ENCODE measurements at regions not wholly inside any gene's neighbourhood (a gene's known extent, or its start where the extent isn't known, plus 50 kb on each side); places are given as distances from the start of the nearest gene placed in this dataset.

DNA sequence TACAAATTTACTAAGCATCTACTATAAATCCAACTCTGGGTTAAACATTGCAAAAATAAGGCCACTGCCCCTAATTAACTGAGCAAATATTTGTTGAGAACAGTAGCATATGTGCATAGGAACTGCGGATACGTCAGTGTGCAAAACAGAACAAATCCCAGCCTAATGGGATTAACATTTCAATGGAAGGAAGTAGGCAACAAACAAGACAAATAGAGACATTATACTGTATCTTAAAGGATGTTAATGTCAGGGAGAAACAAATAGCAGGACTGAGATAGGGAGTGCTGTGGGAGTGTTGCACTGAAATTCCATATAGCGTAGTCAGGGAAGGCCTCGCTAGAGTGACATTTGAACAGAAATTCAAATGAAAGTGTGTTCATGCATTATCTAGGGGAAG lies 89.7 kb upstream of the KCNAB1 start:
- no peaks in the 10 kb centered on the region for H3K9me3 ChIP-seq
- H3K36me3 ChIP-seq, result no peaks in the 10 kb centered on the region
- H3K4me1 ChIP-seq, result no peaks in the 10 kb centered on the region
- H3K27ac ChIP-seq, result no peak overlapping the region
- H3K4me3 ChIP-seq, result no peak overlapping the region
- DNase-seq (ENCODE audit: extremely low spot score in 2 of 2), result no peak
- TF ChIP-seq POLR2A (IDR thresholded peaks at IDR 0.05) (no peak), POLR2AphosphoS5 (IDR thresholded peaks at IDR 0.05; ENCODE audit: insufficient read depth in 1 of 2, low read depth in 1 of 2) (no peak)
- TF ChIP-seq, protein P1, sequence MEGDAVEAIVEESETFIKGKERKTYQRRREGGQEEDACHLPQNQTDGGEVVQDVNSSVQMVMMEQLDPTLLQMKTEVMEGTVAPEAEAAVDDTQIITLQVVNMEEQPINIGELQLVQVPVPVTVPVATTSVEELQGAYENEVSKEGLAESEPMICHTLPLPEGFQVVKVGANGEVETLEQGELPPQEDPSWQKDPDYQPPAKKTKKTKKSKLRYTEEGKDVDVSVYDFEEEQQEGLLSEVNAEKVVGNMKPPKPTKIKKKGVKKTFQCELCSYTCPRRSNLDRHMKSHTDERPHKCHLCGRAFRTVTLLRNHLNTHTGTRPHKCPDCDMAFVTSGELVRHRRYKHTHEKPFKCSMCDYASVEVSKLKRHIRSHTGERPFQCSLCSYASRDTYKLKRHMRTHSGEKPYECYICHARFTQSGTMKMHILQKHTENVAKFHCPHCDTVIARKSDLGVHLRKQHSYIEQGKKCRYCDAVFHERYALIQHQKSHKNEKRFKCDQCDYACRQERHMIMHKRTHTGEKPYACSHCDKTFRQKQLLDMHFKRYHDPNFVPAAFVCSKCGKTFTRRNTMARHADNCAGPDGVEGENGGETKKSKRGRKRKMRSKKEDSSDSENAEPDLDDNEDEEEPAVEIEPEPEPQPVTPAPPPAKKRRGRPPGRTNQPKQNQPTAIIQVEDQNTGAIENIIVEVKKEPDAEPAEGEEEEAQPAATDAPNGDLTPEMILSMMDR (IDR thresholded peaks at IDR 0.05), result no peak
- intact Hi-C loops (cut with DNase I), result no loop called here
- no peaks in the 10 kb centered on the region for H3K27me3 ChIP-seq

DNA sequence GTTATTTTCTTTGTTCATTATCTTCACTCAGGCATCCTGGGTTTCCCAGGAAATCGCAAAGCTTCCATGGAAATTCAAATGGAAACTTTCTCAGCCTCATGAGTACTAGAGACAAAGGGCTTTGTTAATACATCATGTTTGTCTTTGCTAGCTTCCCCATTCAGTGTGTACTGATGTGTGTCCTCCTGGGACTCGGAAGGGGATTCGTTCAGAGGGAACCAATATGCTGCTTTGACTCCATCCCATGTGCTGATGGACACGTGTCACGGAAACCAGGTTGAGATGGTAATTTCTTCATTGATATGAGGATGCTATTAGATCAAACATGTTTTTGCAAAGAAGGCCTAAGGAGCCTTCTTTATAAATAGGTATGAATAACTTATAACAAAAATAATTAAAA lies 87.0 kb upstream of the KCNAB1 start:
- no peaks in the 10 kb centered on the region for H3K36me3 ChIP-seq
- no peaks in the 10 kb centered on the region for H3K27me3 ChIP-seq
- no peaks in the 10 kb centered on the region for H3K9me3 ChIP-seq
- TF ChIP-seq POLR2AphosphoS5 (IDR thresholded peaks at IDR 0.05; ENCODE audit: insufficient read depth in 1 of 2, low read depth in 1 of 2), result no peak
- no peak for TF ChIP-seq POLR2A (IDR thresholded peaks at IDR 0.05)
- TF ChIP-seq, protein P1 (IDR thresholded peaks at IDR 0.05), result no peak
- no peak overlapping the region for H3K4me3 ChIP-seq
- H3K27ac ChIP-seq, result no peak overlapping the region
- no peaks in the 10 kb centered on the region for H3K4me1 ChIP-seq
- no peak for DNase-seq (ENCODE audit: extremely low spot score in 2 of 2)
- intact Hi-C loops (cut with DNase I), result no loop called here

DNA sequence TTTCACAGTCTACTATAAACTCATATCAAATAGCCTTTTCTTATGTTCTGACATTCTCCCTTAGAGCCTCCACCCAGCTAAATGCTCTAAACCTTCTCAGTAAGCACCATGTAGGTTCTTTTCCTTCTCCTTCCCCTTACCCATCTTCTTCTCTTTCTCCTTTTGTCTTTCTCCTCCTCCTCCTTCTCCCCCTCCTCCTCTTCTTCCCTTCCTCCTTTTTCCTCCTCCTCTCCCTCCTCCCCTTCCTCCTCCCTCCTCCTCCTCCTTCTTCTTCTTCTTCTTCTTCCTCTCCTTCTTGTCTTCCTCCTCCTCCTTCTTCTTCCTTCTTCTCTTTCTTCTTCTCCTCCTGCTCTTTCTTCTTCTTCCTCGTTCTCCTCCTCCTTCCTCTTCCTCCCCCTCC lies 85.2 kb upstream of the KCNAB1 start:
- TF ChIP-seq, protein P1 (IDR thresholded peaks at IDR 0.05), result no peak
- TF ChIP-seq POLR2A (IDR thresholded peaks at IDR 0.05), result no peak
- TF ChIP-seq POLR2AphosphoS5 (IDR thresholded peaks at IDR 0.05; ENCODE audit: insufficient read depth in 1 of 2, low read depth in 1 of 2), result no peak
- intact Hi-C loops (cut with DNase I), result no loop called here
- Histone ChIP-seq H3K4me3 (no peak overlapping the region), H3K4me1 (no peaks in the 10 kb centered on the region), H3K36me3 (no peaks in the 10 kb centered on the region), H3K27ac (no peak overlapping the region), H3K9me3 (no peaks in the 10 kb centered on the region), H3K27me3 (no peaks in the 10 kb centered on the region)
- DNase-seq (ENCODE audit: extremely low spot score in 2 of 2), result no peak

DNA sequence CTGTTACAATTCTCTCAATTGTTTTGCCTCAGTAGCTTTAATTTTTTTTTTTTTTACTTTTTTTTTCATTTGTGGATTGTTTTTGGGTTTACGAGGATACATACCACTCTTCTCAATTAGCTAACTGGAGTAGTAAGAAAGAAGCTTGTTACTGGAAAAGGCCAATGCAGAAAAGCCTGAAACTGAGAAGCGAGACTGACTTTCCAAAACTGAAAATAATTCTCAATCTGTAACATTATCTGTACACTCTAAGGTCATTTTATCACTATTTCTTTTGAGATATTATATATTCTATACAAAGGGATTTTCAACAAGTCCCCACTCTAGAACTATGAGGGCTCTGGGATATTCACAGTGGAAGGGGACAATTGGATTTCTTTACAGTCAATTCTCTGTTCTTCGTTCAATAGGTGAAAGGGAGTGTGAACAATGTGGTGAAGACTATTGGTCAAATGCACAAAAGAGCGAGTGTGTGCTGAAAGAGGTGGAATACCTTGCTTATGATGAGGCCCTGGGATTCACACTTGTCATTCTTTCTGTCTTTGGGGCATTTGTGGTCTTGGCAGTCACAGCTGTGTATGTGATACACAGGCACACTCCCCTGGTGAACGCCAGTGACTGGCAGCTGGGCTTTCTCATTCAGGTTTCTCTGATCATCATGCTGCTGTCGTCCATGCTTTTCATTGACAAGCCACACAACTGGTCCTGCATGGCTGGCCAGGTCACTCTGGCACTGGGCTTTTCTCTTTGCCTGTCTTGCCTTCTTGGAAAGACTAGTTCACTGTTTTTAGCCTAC lies 83.9 kb upstream of the KCNAB1 start:
- H3K9me3 ChIP-seq, result no peaks in the 10 kb centered on the region
- no peaks in the 10 kb centered on the region for H3K36me3 ChIP-seq
- no peak overlapping the region for H3K4me3 ChIP-seq
- H3K4me1 ChIP-seq, result no peaks in the 10 kb centered on the region
- intact Hi-C loops (cut with DNase I), result no loop called here
- TF ChIP-seq POLR2A (IDR thresholded peaks at IDR 0.05) (no peak), POLR2AphosphoS5 (IDR thresholded peaks at IDR 0.05; ENCODE audit: insufficient read depth in 1 of 2, low read depth in 1 of 2) (no peak)
- TF ChIP-seq, protein P1 (IDR thresholded peaks at IDR 0.05), result no peak
- DNase-seq (ENCODE audit: extremely low spot score in 2 of 2), result no peak
- no peak overlapping the region for H3K27ac ChIP-seq
- no peaks in the 10 kb centered on the region for H3K27me3 ChIP-seq

DNA sequence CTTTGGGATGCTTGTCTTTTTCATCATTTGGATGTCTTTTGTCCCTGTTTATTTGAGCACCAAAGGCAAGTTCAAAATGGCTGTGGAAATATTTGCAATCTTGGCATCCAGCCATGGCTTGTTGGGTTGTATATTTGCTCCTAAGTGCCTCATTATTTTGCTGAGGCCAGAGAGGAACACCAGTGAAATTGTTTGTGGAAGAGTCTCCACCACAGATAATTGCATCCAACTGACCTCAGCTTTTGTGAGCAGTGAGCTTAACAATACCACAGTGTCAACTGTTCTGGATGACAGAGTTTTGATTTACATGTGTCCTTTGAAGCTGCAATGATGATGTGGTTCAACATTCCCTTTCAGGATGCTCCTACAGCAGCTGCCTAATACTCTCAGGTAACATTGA lies 83.0 kb upstream of the KCNAB1 start:
- intact Hi-C loops (cut with DNase I), result no loop called here
- no peaks in the 10 kb centered on the region for H3K9me3 ChIP-seq
- H3K4me3 ChIP-seq, result no peak overlapping the region
- H3K27me3 ChIP-seq, result no peaks in the 10 kb centered on the region
- no peak for DNase-seq (ENCODE audit: extremely low spot score in 2 of 2)
- no peaks in the 10 kb centered on the region for H3K36me3 ChIP-seq
- TF ChIP-seq POLR2A (IDR thresholded peaks at IDR 0.05), result no peak
- no peak for TF ChIP-seq POLR2AphosphoS5 (IDR thresholded peaks at IDR 0.05; ENCODE audit: insufficient read depth in 1 of 2, low read depth in 1 of 2)
- TF ChIP-seq, protein P1 (IDR thresholded peaks at IDR 0.05), result no peak
- no peak overlapping the region for H3K27ac ChIP-seq
- H3K4me1 ChIP-seq, result no peaks in the 10 kb centered on the region

Data from vagina (tissue), 2 donors.